HepG2 (cell line): ENCODE measurements at regions not wholly inside any gene's neighbourhood (a gene's known extent, or its start where the extent isn't known, plus 50 kb on each side); places are given as distances from the start of the nearest gene placed in this dataset.
A peak's percentile ranks its signal among the peaks of the same experiment; 100 is the strongest.

ENCODE experiments used
- ATAC-seq: fragments of 200-7000 bp; cut with Tn5 transposase; 3 replicates; pipeline ENCODE4 v1.9.1; 2020; ENCODE audit warnings: mild to moderate bottlenecking, moderate library complexity
- BruUV-seq: library from RNA; stranded (reverse); fragments of 400-500 nt; replicated peaks from 2 replicates; lab custom pipeline; 2021; lab: Mats Ljungman, UMichigan
- CTCF ChIA-PET: fragments of 300-600 bp; formaldehyde crosslinking; extraction: SDS; loops from one replicate; lab custom pipeline; 2021; ENCODE audit warnings: low total read pairs, inconsistent platforms, low intra/inter-chr PET ratio; lab: Yijun Ruan, JAX
- POLR2A ChIA-PET: fragments of 350-600 bp; sonication (Branson Sonifier 250); formaldehyde crosslinking; loops from one replicate; lab custom pipeline; 2020; ENCODE audit warnings: antibody characterized with exemption, inconsistent platforms; lab: Yijun Ruan, JAX
- DNase-seq: peaks from one replicate; pipeline ENCODE4 v3.0.0-alpha.2; 2015; ENCODE audit warnings: low spot score
- FAIRE-seq: peaks from 3 replicates; lab custom pipeline; 2011; peaks lifted over from hg19 to GRCh38; lab: Jason Lieb, UNC
- H2AFZ ChIP-seq: one replicate; pipeline ENCODE4 v1.6.1; 2011; ENCODE audit warnings: low read length, inconsistent platforms
- H3K27ac ChIP-seq: fragments of 300-600 bp; 3 replicates; pipeline ENCODE4 v1.8.0; 2011; ENCODE audit warnings: mixed run types, mild to moderate bottlenecking, mixed read lengths, low read length, inconsistent platforms; ENCODE audit not compliant: insufficient read depth; ENCODE audit errors: extremely low read length
- H3K27me3 ChIP-seq, 2 experiments: fragments of 200-600 bp in 1 of 2; 2 replicates in 1 of 2; 3 replicates in 1 of 2; pipeline versions ENCODE4 v1.6.0 to v1.8.0; 2011; ENCODE audit warnings: low read length in 2 of 2, mild to moderate bottlenecking in 2 of 2, moderate library complexity in 2 of 2, inconsistent platforms in 1 of 2; ENCODE audit not compliant: insufficient read depth in 2 of 2, control insufficient read depth in 1 of 2
- H3K36me3 ChIP-seq, 2 experiments: fragments of 200-600 bp in 1 of 2; replicated peaks in 1 of 2; 2 replicates in 1 of 2; 3 replicates in 1 of 2; pipeline versions ENCODE4 v1.5.1 to v1.8.0; 2011; ENCODE audit warnings: low read length in 2 of 2, inconsistent platforms in 1 of 2; ENCODE audit not compliant: insufficient read depth in 2 of 2, control insufficient read depth in 1 of 2
- H3K4me1 ChIP-seq: 2 replicates; pipeline ENCODE4 v1.5.1; 2012; ENCODE audit warnings: low read length, inconsistent platforms; ENCODE audit not compliant: insufficient read depth
- H3K4me2 ChIP-seq: 2 replicates; pipeline ENCODE4 v1.6.0; 2011; ENCODE audit warnings: low read depth, low read length, inconsistent platforms
- H3K4me3 ChIP-seq, 3 experiments: fragments of 200-600 bp in 1 of 3; sonication (generic), shearing (Covaris generic) in 1 of 3; replicated peaks in 1 of 3; 2 replicates each; pipeline ENCODE4 v1.5.1; 2011 to 2016; ENCODE audit warnings: low read length in 3 of 3, inconsistent platforms in 2 of 3, low read depth in 2 of 3, mild to moderate bottlenecking in 2 of 3, control low read depth in 1 of 3, mixed read lengths in 1 of 3; ENCODE audit not compliant: insufficient read depth in 1 of 3
- H3K79me2 ChIP-seq: one replicate; pipeline ENCODE4 v1.6.1; 2011; ENCODE audit warnings: low read length, inconsistent platforms; ENCODE audit not compliant: insufficient read depth
- H3K9ac ChIP-seq: 2 replicates; pipeline ENCODE4 v1.6.0; 2011; ENCODE audit warnings: mild to moderate bottlenecking, low read depth, low read length, inconsistent platforms; ENCODE audit not compliant: insufficient read depth
- H3K9me3 ChIP-seq: 2 replicates; pipeline ENCODE4 v1.5.1; 2012; ENCODE audit warnings: mild to moderate bottlenecking, low read length
- H4K20me1 ChIP-seq: 2 replicates; pipeline ENCODE4 v1.6.0; 2011; ENCODE audit warnings: inconsistent platforms, mild to moderate bottlenecking, low read length, moderate library complexity; ENCODE audit not compliant: insufficient read depth
- BHLHE40 ChIP-seq: IDR thresholded peaks from 2 replicates; pipeline ENCODE4 v1.6.1; 2011; ENCODE audit warnings: low read length, improper control_type of control experiment
- CEBPB ChIP-seq: IDR thresholded peaks from 2 replicates; pipeline ENCODE4 v1.6.1; 2011; ENCODE audit warnings: low read depth, low read length, improper control_type of control experiment, borderline replicate concordance
- KLF15 ChIP-seq: sonication (generic); formaldehyde crosslinking; IDR thresholded peaks from 2 replicates; pipeline ENCODE4 v1.8.1; 2023; ENCODE audit warnings: borderline replicate concordance, mild to moderate bottlenecking, inconsistent platforms, missing genetic modification reagents, mixed read lengths
- U2AF2 ChIP-seq: fragments of 200-400 bp; formaldehyde crosslinking; IDR thresholded peaks from 2 replicates; pipeline ENCODE4 v1.6.1; 2017; ENCODE audit warnings: low read depth, mild to moderate bottlenecking, low read length
- WGBS: methylation state at CpG from one replicate; pipeline ENCODE4 v1.1.6; 2017; ENCODE audit warnings: low lambda C conversion rate; 5-methylcytosine and 5-hydroxymethylcytosine counted together
- in situ Hi-C: cut with HindIII; loops from 2 replicates; pipeline ENCODE4 v1.10.0; 2017; ENCODE audit warnings: low pct_unique_long_range_greater_than_20kb; ENCODE audit not compliant: extremely low pct_ligation_motif_present
- intact Hi-C: fragments of 100-400 bp; cut with micrococcal nuclease; formaldehyde crosslinking; loops from one replicate; pipeline ENCODE4 v1.10.0; 2022; ENCODE audit not compliant: unreplicated experiment

DNA sequence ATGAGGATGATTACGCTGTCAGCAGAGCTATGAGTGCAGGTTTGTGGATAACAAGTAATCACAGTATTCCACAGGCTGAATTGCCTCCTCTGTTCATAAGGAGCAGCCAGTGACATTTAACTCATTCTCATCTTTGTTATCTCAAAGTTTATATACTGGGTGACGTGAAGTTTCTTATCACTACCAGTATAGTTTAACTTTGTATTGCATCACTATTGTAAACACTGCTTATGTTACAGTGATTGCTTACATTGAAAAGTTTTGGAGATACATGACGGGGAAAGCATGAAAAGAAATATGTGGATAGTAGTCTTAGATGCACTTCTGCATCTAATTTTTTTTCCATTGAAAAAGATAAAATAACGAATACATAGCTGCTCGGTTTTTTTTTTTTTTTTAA, 429.7 kb downstream of the VGLL3 start:
- Histone ChIP-seq H3K4me3 (no peak overlapping the region), H3K27ac (no peak overlapping the region), H3K79me2 (no peaks in the 10 kb centered on the region), H2AFZ (no peak overlapping the region), H4K20me1 (no peaks in the 10 kb centered on the region), H3K36me3 (no peaks in the 10 kb centered on the region), H3K9me3 (no peaks in the 10 kb centered on the region), H3K9ac (no peak overlapping the region), H3K4me2 (no peak overlapping the region), H3K4me1 (no peaks in the 10 kb centered on the region), H3K27me3 (no peaks in the 10 kb centered on the region; a peak in 1 of 5 replicates)
- CTCF ChIA-PET: no interaction called here
- DNase-seq (no peak), ATAC-seq (no peak), FAIRE-seq (no peak)
- POLR2A ChIA-PET: no interaction called here
- no TSS peak for BruUV-seq
- TF ChIP-seq KLF15 (CRISPR knock-in tag) (no peak), CEBPB (peak; percentile 50; the same call in 1 of the 2 replicates)
- intact Hi-C loops (no loop called here), in situ Hi-C loops (loop anchor here (10.0 kb wide), 1 partner anchor 736 kb away; no protein-coding TSS in a partner anchor)
- under 1% methylated on average over 5 of the region's 5 CpGs for WGBS

DNA sequence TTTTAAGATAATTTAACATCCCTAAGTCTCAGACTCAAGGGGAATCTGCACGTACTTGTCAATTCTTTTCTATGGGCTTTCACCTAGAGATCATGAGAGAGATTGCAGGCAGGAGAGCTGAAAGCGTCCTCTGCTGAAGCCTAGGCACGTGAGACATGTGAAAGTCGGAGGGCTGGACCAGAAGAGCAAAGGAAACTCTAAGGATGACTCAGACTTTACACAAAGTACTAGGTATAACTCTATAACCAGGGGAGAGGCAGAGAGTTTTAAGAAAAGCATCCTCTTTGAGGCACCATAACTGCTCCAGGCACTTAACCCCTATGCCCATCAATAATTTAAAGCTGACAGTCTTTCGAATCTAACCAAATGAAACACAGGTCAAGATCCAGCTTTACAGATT, 436.6 kb downstream of the VGLL3 start:
- Histone ChIP-seq H3K36me3 (no peaks in the 10 kb centered on the region), H3K4me2 (no peak overlapping the region), H3K4me1 (no peaks in the 10 kb centered on the region), H3K9ac (no peak overlapping the region), H4K20me1 (no peaks in the 10 kb centered on the region), H3K4me3 (no peak overlapping the region), H3K9me3 (no peaks in the 10 kb centered on the region), H3K27ac (no peak overlapping the region), H3K79me2 (no peaks in the 10 kb centered on the region), H3K27me3 (no peaks in the 10 kb centered on the region), H2AFZ (no peak overlapping the region)
- WGBS: under 1% methylated on average over 5 of the region's 5 CpGs
- TF ChIP-seq U2AF2: no peak
- peak; percentile 43; the same call in 1 of the 2 replicates for TF ChIP-seq BHLHE40
- DNase-seq: no peak
- FAIRE-seq: no peak
- intact Hi-C loops (no loop called here), in situ Hi-C loops (no loop called here)
- ChIA-PET POLR2A (no interaction called here), CTCF (no interaction called here)
- BruUV-seq: no TSS peak
- no peak for ATAC-seq
